Rectal smooth muscle tissue (tissue), 1 donor: ENCODE measurements at regions not wholly inside any gene's neighbourhood (a gene's known extent, or its start where the extent isn't known, plus 50 kb on each side); places are given as distances from the start of the nearest gene placed in this dataset.

Source experiments
- H3K27ac ChIP-seq: one replicate; pipeline ENCODE4 v1.7.0; 2013; ENCODE audit warnings: low read depth, low read length, inconsistent platforms
- H3K27me3 ChIP-seq: one replicate; pipeline ENCODE4 v1.7.0; 2013; ENCODE audit warnings: low read length; ENCODE audit not compliant: control insufficient read depth, insufficient read depth
- H3K36me3 ChIP-seq: one replicate; pipeline ENCODE4 v1.7.0; 2013; ENCODE audit warnings: low read length; ENCODE audit not compliant: control insufficient read depth, insufficient read depth
- H3K4me1 ChIP-seq: one replicate; pipeline ENCODE4 v1.7.0; 2013; ENCODE audit warnings: low read length; ENCODE audit not compliant: control insufficient read depth, insufficient read depth
- H3K4me3 ChIP-seq: one replicate; pipeline ENCODE4 v1.7.0; 2013; ENCODE audit warnings: low read length
- H3K9ac ChIP-seq: one replicate; pipeline ENCODE4 v1.7.0; 2013; ENCODE audit warnings: low read length

DNA sequence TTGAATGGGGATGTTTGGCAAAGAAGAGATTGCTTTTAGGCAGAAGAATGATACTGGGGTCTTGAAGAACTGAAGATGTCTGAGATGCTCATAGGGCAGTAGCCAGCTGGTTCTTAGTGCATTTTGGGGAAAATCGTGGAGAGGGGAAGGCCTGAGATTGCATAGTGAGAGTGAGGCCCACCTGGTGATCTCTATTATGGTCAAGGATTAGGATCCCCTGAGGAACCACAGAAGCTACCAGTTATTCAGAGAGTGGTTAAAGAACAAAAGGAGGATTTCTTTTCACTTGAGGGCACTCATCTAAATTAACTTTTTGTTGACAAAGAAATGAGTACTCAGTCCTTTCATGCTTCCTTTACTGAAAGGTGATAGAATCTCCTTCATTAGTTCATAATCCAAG, 271.3 kb upstream of the HAND2 start:
- peaks cover 13% of the 10 kb centered on the region for H3K4me1 ChIP-seq
- no peak overlapping the region for H3K9ac ChIP-seq
- no peaks in the 10 kb centered on the region for H3K36me3 ChIP-seq
- no peak overlapping the region for H3K27ac ChIP-seq
- no peak overlapping the region for H3K4me3 ChIP-seq
- H3K27me3 ChIP-seq: no peaks in the 10 kb centered on the region

DNA sequence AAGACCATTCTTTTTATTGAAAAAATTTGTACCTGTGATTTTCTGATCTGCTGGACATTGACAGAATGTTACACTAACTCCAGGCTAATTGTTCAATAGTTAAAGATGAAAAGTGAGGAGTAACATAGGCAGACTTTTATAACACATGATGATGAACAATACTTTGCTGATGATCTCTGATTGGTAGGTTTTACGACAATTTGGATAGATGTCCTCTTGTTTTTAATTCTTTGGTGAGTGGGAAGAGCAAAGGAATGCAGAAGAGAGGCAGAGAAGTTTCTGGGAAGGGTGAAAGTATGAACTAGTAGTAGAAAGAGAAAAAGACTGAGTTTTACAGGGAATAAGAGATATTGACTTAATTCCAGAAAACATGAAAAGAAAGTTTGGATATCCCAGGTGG, 267.3 kb upstream of the HAND2 start:
- Histone ChIP-seq H3K27me3 (no peaks in the 10 kb centered on the region), H3K4me1 (peaks cover 10% of the 10 kb centered on the region), H3K36me3 (no peaks in the 10 kb centered on the region), H3K9ac (no peak overlapping the region), H3K27ac (no peak overlapping the region), H3K4me3 (no peak overlapping the region)

DNA sequence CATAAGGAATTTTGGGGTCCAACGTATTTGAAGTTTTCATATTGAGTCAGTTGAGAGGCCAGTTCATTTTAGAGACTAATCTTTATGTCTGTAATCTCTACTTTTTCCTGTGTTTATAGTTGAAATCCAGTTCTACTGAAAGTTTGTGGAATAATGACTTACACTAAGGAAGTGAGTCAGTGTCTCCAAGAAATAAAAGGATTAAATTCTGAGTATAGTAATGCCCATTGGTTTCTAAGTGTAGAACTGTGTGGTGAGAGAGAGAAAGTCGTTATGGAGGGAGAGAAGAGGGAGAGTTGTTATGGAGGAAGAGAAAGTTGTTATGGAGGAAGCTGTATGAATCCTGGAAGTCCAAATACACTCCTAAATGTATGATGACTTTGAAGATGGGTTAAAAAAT, 264.6 kb upstream of the HAND2 start:
- Histone ChIP-seq H3K27ac (no peak overlapping the region), H3K4me3 (no peak overlapping the region), H3K36me3 (no peaks in the 10 kb centered on the region), H3K27me3 (no peaks in the 10 kb centered on the region), H3K4me1 (peaks cover 4% of the 10 kb centered on the region), H3K9ac (no peak overlapping the region)

DNA sequence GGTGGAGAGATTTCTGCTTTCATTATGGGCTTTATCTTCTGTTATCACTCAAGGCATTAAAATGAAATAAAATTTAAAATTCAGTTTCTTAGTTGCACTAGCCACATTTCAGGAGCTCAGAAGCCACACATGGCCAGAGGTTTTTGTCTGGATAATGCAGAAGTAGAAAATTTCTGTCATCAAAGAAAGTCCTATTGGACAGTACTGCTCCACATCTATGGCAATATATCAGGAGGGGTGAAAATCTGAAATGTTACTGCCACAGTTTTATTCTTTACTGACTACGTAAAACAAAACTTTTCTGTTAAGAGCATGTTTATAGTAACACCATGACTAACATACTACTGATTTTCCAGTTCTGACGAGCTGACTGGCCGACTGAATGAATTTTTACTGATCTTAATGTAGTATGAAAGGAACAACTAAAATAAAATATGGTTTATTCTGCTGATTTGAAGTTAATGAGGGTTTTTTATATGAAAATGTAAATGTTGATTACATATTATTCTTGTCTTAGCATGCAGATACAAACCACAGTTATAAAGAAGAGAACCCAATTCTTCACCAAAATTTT, 264.0 kb upstream of the HAND2 start:
- Histone ChIP-seq H3K36me3 (no peaks in the 10 kb centered on the region), H3K9ac (no peak overlapping the region), H3K27me3 (no peaks in the 10 kb centered on the region), H3K27ac (no peak overlapping the region), H3K4me1 (peaks cover 4% of the 10 kb centered on the region), H3K4me3 (no peak overlapping the region)

DNA sequence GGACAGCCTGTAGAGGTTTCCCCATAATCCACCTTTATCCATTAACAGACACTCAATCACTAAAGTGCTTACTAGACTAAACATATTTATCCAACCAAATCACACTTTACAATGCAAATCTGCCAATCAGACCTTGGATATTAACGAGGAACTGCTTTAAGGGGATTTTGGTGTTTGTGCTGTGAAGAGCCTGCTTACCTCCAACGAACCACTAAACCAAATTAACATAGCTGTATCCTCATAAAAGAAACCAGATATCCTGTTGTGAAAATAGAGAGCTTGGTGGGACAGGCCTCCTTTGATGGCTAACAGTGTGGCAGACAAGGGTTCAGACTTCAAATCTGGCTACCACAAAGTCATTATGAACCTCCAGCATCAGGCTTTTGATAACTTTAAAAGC, 252.6 kb upstream of the HAND2 start:
- Histone ChIP-seq H3K27ac (no peak overlapping the region), H3K4me3 (no peak overlapping the region)

DNA sequence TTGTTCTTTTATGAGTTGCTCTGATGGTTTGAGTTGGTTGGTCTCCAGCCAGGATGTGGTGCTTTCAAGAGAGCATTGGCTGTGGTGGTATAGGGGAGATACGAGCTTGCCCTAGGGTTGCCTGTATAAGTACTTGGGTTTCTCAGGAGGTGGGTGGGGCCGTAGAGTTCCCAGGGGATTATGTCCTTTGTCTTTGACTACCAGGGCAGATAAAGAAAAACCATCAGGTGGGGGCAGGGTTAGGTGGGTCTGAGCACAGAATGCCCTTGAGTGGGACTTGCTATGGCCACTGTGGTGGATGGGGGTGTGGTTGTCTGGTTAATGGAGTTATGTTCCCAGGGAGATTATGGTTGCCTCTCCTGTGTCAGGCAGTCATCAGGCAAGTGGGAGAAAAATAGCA, 247.9 kb upstream of the HAND2 start:
- H3K36me3 ChIP-seq: no peaks in the 10 kb centered on the region
- no peaks in the 10 kb centered on the region for H3K4me1 ChIP-seq

More for the DNA sequence above, 252.6 kb upstream of the HAND2 start:
- no peaks in the 10 kb centered on the region for H3K27me3 ChIP-seq
- no peak overlapping the region for H3K9ac ChIP-seq
- H3K4me1 ChIP-seq: no peaks in the 10 kb centered on the region
- H3K36me3 ChIP-seq: no peaks in the 10 kb centered on the region

DNA sequence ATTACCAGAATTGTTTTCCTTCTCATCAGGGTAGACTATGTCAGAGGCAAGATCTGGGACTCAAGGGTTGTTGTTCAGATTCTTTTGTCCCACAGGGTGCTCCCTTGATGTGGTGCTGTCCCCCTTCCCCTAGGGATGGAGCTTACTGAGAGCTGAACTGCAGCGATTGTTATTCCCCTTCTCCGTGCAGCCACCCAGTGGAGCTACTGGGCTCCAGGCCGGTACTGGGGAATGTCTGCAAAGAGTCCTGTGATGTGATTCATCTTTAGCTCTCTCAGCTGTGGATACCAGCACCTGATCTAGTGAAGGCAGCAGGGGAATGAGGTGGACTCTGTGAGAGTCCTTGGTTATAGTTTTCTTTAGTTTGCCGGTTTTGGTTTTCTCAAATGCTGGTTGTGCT, 247.4 kb upstream of the HAND2 start:
- H3K4me1 ChIP-seq: no peaks in the 10 kb centered on the region
- no peaks in the 10 kb centered on the region for H3K36me3 ChIP-seq
- no peak overlapping the region for H3K27ac ChIP-seq
- no peak overlapping the region for H3K4me3 ChIP-seq
- H3K9ac ChIP-seq: no peak overlapping the region
- no peaks in the 10 kb centered on the region for H3K27me3 ChIP-seq

More for the DNA sequence above, 247.9 kb upstream of the HAND2 start:
- H3K27ac ChIP-seq: no peak overlapping the region
- H3K4me3 ChIP-seq: no peak overlapping the region
- no peak overlapping the region for H3K9ac ChIP-seq
- no peaks in the 10 kb centered on the region for H3K27me3 ChIP-seq

DNA sequence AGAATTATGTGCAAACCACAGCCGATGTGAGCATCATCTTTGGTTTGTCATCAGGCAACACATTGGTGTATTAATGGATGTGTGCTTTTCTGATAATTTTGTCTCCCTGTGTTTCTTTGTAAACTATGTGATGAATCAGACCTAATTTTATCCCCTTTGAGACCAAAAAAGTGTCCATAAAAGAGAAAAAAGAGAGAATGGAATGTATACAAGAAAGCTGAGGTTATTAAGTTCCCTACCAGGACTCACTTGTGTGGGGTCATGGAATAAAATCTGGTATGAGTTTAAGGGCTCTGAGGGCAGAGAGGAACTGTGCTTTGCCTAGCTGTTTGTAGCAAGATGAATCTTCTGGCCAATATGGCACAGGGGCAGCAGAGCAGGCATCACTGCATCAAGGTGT, 239.5 kb upstream of the HAND2 start:
- no peaks in the 10 kb centered on the region for H3K27me3 ChIP-seq
- no peak overlapping the region for H3K9ac ChIP-seq
- no peak overlapping the region for H3K4me3 ChIP-seq
- H3K36me3 ChIP-seq: no peaks in the 10 kb centered on the region
- H3K4me1 ChIP-seq: no peaks in the 10 kb centered on the region
- H3K27ac ChIP-seq: no peak overlapping the region

DNA sequence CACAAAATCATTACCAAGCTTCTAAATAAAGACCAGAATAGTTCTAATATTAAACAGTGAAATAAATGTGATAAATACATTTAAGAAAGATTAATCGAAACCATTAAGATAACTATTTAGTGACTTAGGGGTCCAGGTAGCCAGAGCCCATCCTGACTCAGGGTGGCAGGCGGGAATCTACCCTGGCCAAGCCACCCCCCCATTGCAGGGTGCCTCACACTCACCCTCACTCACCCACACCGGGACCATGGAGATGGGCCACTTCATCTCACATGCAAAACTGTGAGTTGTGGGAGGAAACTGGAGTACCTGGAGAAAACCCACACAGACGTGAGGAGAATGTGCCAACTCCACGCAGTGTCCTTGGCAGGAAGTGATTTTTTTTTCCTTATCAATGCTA, 237.6 kb upstream of the HAND2 start:
- Histone ChIP-seq H3K27ac (no peak overlapping the region), H3K4me3 (no peak overlapping the region), H3K27me3 (no peaks in the 10 kb centered on the region), H3K9ac (no peak overlapping the region), H3K4me1 (no peaks in the 10 kb centered on the region), H3K36me3 (no peaks in the 10 kb centered on the region)

DNA sequence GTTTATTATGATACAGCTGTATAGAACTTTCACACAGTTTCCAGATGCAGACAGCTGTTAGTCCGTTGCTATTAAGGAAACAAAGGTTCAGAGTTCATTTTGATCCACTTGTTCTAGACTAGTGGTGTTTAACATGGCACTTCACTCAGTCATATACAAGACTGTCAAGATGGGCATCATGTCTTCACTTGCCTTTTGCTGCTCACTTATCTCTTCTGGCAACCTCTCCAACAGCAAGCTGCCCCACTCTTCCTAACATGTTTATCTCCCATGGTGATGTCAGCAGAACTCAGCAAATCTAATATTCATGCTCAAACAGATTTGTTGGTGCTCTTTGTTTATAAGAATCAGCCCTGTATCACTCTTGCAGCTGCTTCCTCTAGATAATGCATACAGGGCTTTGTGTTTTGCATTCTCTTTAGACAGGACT, 236.2 kb upstream of the HAND2 start:
- Histone ChIP-seq H3K9ac (no peak overlapping the region), H3K27ac (no peak overlapping the region), H3K4me3 (no peak overlapping the region), H3K4me1 (no peaks in the 10 kb centered on the region), H3K36me3 (no peaks in the 10 kb centered on the region), H3K27me3 (no peaks in the 10 kb centered on the region)

DNA sequence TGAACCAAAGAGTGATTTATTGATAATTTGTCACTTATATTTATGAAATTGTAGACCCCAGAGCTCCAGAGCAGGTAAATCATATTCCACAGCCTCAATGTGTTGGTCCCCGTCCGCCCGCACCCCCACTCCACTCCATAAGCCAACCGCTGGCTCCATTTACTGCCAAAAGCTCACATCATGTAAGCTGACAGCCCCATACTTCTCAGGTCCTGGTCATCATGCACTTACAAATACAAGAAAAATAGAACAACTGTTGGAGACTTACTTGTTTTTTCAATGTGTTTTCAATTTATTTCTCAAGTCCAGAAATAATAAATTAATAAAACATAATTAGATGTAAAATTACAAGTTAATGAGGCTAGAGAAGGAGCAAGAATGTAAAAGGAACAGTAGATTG, 235.7 kb upstream of the HAND2 start:
- H3K4me1 ChIP-seq: no peaks in the 10 kb centered on the region
- H3K4me3 ChIP-seq: no peak overlapping the region
- H3K36me3 ChIP-seq: no peaks in the 10 kb centered on the region
- H3K9ac ChIP-seq: no peak overlapping the region
- no peak overlapping the region for H3K27ac ChIP-seq
- no peaks in the 10 kb centered on the region for H3K27me3 ChIP-seq

DNA sequence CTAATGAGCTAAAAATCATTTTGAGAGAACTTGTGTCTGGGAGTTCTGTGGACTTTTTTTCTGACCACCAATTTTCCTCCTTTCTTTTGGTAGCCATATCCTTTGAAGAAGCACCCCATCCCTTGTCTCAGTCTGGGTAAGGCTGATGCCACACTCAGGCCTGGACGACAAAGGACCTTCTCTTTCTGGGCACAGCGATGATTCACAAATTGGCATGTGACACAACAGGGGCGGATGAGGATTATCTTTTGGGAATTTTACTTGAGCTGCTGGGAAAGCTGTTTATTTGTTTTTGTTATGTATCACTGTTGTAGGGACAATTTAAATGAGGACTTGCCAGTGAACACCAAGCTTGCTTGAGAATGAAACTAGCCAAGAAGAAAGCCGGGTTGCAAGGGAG, 233.4 kb upstream of the HAND2 start:
- Histone ChIP-seq H3K9ac (no peak overlapping the region), H3K4me1 (no peaks in the 10 kb centered on the region), H3K27me3 (no peaks in the 10 kb centered on the region), H3K27ac (no peak overlapping the region), H3K4me3 (no peak overlapping the region), H3K36me3 (no peaks in the 10 kb centered on the region)

DNA sequence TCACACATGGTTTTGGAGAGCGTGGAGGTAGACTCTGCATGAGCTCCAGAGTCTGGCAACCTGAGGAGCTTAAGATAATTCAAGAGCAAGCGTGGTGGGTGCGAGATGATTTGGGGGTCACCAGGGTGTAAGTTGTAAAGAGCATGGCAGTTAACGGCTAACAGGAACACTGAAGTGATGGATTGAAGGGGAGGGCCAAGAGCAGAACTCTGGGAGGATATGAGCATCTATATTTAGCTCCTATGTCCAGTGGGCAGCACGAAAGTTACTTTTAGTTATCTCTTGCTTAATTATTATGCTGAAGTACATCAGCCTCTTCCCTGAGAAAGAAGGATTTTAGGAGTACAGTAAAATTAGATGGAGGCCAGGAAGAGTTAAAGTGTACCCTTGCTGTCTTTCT, 231.9 kb upstream of the HAND2 start:
- no peaks in the 10 kb centered on the region for H3K36me3 ChIP-seq
- H3K27ac ChIP-seq: no peak overlapping the region
- no peaks in the 10 kb centered on the region for H3K27me3 ChIP-seq
- no peak overlapping the region for H3K4me3 ChIP-seq
- H3K9ac ChIP-seq: no peak overlapping the region
- no peaks in the 10 kb centered on the region for H3K4me1 ChIP-seq
